Testis (tissue), 2 donors: ENCODE measurements at regions not wholly inside any gene's neighbourhood (a gene's known extent, or its start where the extent isn't known, plus 50 kb on each side); places are given as distances from the start of the nearest gene placed in this dataset.

Experiments
- POLR2A ChIP-seq: fragments of 450-650 bp; IDR thresholded peaks from one replicate; pipeline ENCODE4 v1.6.1; 2017; ENCODE audit warnings: antibody characterized with exemption, mild to moderate bottlenecking, moderate library complexity
- TF ChIP-seq, protein P1 (sequence below), 3 experiments: fragments of 450-650 bp in 2 of 3; fragments of 200-600 bp in 1 of 3; sonication (generic) in 1 of 3; IDR thresholded peaks; one replicate each; pipeline ENCODE4 v1.5.1; 2016 to 2019; ENCODE audit warnings: antibody characterized with exemption in 3 of 3, mild to moderate bottlenecking in 2 of 3, moderate library complexity in 1 of 3

DNA sequence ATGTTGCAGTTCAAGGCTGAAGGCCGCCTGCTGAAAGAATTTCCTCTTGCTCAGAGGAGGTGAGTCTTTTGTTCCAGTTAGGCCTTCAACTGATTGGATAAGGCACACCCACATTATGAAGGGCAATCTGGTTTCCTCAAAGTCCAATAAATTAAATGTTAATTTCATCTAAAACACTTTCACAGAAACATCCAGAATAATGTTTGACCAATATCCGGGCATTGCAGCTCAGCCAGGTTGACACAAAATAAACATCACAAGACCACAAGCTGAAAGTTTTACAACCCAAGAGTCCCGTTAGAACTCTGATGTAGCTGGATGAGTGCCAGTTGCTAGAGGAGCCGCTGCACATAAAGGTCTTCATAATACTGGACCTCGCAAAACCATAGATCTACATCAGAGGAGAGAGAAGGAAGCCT lies 64.9 kb upstream of the EED start:
- no peak for TF ChIP-seq POLR2A
- TF ChIP-seq, protein P1, sequence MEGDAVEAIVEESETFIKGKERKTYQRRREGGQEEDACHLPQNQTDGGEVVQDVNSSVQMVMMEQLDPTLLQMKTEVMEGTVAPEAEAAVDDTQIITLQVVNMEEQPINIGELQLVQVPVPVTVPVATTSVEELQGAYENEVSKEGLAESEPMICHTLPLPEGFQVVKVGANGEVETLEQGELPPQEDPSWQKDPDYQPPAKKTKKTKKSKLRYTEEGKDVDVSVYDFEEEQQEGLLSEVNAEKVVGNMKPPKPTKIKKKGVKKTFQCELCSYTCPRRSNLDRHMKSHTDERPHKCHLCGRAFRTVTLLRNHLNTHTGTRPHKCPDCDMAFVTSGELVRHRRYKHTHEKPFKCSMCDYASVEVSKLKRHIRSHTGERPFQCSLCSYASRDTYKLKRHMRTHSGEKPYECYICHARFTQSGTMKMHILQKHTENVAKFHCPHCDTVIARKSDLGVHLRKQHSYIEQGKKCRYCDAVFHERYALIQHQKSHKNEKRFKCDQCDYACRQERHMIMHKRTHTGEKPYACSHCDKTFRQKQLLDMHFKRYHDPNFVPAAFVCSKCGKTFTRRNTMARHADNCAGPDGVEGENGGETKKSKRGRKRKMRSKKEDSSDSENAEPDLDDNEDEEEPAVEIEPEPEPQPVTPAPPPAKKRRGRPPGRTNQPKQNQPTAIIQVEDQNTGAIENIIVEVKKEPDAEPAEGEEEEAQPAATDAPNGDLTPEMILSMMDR (IDR thresholded peaks at IDR 0.05): no peak
